SU-DHL-6 (cell line): ENCODE measurements at regions not wholly inside any gene's neighbourhood (a gene's known extent, or its start where the extent isn't known, plus 50 kb on each side); places are given as distances from the start of the nearest gene placed in this dataset.

ENCODE experiments used
- H2AFZ ChIP-seq: fragments of 200-600 bp; sonication (generic); 2 replicates; pipeline ENCODE4 v1.6.1; 2014; ENCODE audit warnings: low read depth, mild to moderate bottlenecking, moderate library complexity, mixed read lengths, antibody characterized with exemption, low read length; ENCODE audit not compliant: severe bottlenecking
- H3F3A ChIP-seq: fragments of 200-600 bp; shearing (Covaris generic); 2 replicates; pipeline ENCODE4 v1.6.0; 2016; ENCODE audit warnings: antibody characterized with exemption, mild to moderate bottlenecking; ENCODE audit not compliant: insufficient read depth
- H3K27ac ChIP-seq: fragments of 200-600 bp; sonication (generic); 2 replicates; pipeline ENCODE4 v1.5.1; 2016; ENCODE audit warnings: low read depth, mild to moderate bottlenecking, low read length, moderate library complexity, mixed read lengths
- H3K27me3 ChIP-seq: fragments of 200-600 bp; sonication (generic), shearing (Covaris generic); 2 replicates; pipeline ENCODE4 v1.6.0; 2014; ENCODE audit warnings: mild to moderate bottlenecking, low read length
- H3K36me3 ChIP-seq: fragments of 200-600 bp; sonication (generic); 2 replicates; pipeline ENCODE4 v1.6.1; 2014; ENCODE audit warnings: mild to moderate bottlenecking, low read length, mixed read lengths
- H3K4me2 ChIP-seq: fragments of 300-600, 200-600 bp; shearing (Covaris generic), sonication (generic); 2 replicates; pipeline ENCODE4 v1.6.0; 2014; ENCODE audit warnings: low read length, low read depth, mild to moderate bottlenecking; ENCODE audit not compliant: poor library complexity, severe bottlenecking
- H3K4me3 ChIP-seq: fragments of 200-600 bp; sonication (generic); 2 replicates; pipeline ENCODE4 v1.5.1; 2014; ENCODE audit warnings: antibody characterized with exemption, low read length, mild to moderate bottlenecking, mixed read lengths; ENCODE audit not compliant: insufficient read depth, poor library complexity, severe bottlenecking
- H3K79me2 ChIP-seq: fragments of 200-600 bp; sonication (generic); 2 replicates; pipeline ENCODE4 v1.6.1; 2014; ENCODE audit warnings: mild to moderate bottlenecking, low read length, moderate library complexity; ENCODE audit not compliant: insufficient read depth
- H3K9ac ChIP-seq: fragments of 200-600 bp; sonication (generic); 2 replicates; pipeline ENCODE4 v1.7.0; 2014; ENCODE audit warnings: mild to moderate bottlenecking, low read length
- H3K9me2 ChIP-seq: fragments of 200-600 bp; sonication (generic); replicated peaks from 2 replicates; pipeline ENCODE4 v1.6.1; 2014; ENCODE audit warnings: low read length; ENCODE audit not compliant: insufficient read depth
- H3K9me3 ChIP-seq: fragments of 200-600 bp; sonication (generic); 2 replicates; pipeline ENCODE4 v1.6.1; 2014; ENCODE audit warnings: low read length, mixed read lengths; ENCODE audit not compliant: insufficient read depth
- H4K20me1 ChIP-seq: fragments of 200-600 bp; sonication (generic); 2 replicates; pipeline ENCODE4 v1.6.1; 2014; ENCODE audit warnings: low read depth, mild to moderate bottlenecking, antibody characterized with exemption, low read length, moderate library complexity, mixed read lengths
- EZH2phosphoT487 ChIP-seq: fragments of 200-600 bp; sonication (generic), shearing (Covaris generic); conservative IDR thresholded peaks from 2 replicates; pipeline ENCODE4 v1.6.1; 2018; ENCODE audit warnings: mild to moderate bottlenecking, antibody characterized with exemption, low read length, moderate library complexity, mixed read lengths
- TF ChIP-seq, protein P1 (sequence below): fragments of 200-600 bp; sonication (generic); IDR thresholded peaks from one replicate; pipeline ENCODE4 v1.5.1; 2017; ENCODE audit warnings: antibody characterized with exemption, mild to moderate bottlenecking, low read length, moderate library complexity; ENCODE audit not compliant: insufficient read depth, poor library complexity, severe bottlenecking

DNA sequence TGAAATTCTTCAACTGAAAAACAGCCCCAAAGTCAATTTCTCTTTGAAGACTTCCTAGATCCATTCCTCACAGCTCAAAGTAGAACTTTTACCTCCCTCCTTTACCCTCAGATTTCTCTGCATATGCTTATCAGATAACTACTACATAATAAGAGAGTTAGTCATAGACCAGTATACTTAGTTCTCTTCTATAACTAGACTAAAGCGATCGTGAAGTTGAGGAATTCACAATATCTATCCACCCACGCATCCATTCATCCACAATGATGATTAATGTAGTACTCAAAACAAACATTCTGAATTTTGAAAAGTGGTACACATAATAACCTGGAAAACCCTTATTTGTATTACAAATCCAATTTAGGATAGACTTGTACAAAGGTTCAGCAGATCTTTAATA lies 800.9 kb upstream of the TENM4 start:
- no peak for TF ChIP-seq EZH2phosphoT487
- TF ChIP-seq, protein P1, sequence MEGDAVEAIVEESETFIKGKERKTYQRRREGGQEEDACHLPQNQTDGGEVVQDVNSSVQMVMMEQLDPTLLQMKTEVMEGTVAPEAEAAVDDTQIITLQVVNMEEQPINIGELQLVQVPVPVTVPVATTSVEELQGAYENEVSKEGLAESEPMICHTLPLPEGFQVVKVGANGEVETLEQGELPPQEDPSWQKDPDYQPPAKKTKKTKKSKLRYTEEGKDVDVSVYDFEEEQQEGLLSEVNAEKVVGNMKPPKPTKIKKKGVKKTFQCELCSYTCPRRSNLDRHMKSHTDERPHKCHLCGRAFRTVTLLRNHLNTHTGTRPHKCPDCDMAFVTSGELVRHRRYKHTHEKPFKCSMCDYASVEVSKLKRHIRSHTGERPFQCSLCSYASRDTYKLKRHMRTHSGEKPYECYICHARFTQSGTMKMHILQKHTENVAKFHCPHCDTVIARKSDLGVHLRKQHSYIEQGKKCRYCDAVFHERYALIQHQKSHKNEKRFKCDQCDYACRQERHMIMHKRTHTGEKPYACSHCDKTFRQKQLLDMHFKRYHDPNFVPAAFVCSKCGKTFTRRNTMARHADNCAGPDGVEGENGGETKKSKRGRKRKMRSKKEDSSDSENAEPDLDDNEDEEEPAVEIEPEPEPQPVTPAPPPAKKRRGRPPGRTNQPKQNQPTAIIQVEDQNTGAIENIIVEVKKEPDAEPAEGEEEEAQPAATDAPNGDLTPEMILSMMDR, result no peak
- Histone ChIP-seq H3K9me2 (no peaks in the 10 kb centered on the region), H3K9ac (no peak overlapping the region), H3K27me3 (no peaks in the 10 kb centered on the region), H3K27ac (no peak overlapping the region), H3K4me3 (no peak overlapping the region), H3K9me3 (no peaks in the 10 kb centered on the region), H4K20me1 (no peaks in the 10 kb centered on the region), H2AFZ (no peak overlapping the region), H3F3A (no peaks in the 10 kb centered on the region), H3K79me2 (no peaks in the 10 kb centered on the region), H3K36me3 (no peaks in the 10 kb centered on the region), H3K4me2 (no peak overlapping the region)

DNA sequence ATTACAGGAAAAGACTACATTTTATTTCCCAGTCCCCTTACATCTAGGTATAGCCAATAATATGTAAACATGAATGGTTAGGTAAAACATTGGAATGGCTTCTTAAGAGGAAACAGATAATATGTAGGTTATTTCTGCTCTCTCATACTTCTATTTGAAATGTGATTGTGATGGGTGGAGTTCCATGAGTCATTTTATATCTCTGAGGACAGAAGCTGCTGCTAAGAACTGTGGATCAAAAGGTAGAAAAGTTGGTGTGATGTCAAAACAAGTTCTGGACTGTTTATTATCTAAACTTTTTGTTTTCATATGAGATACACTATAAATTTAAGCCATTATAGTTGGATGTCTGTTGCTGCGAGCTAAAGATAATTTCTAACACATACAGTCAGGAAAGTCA lies 799.4 kb upstream of the TENM4 start:
- TF ChIP-seq EZH2phosphoT487, result no peak
- TF ChIP-seq, protein P1, result no peak
- H3F3A ChIP-seq, result no peaks in the 10 kb centered on the region
- no peaks in the 10 kb centered on the region for H4K20me1 ChIP-seq
- no peak overlapping the region for H3K4me2 ChIP-seq
- no peak overlapping the region for H3K4me3 ChIP-seq
- H3K79me2 ChIP-seq, result no peaks in the 10 kb centered on the region
- no peaks in the 10 kb centered on the region for H3K9me3 ChIP-seq
- H3K27ac ChIP-seq, result no peak overlapping the region
- no peak overlapping the region for H3K9ac ChIP-seq
- H3K36me3 ChIP-seq, result no peaks in the 10 kb centered on the region
- H3K9me2 ChIP-seq, result no peaks in the 10 kb centered on the region
- H2AFZ ChIP-seq, result no peak overlapping the region
- no peaks in the 10 kb centered on the region for H3K27me3 ChIP-seq

DNA sequence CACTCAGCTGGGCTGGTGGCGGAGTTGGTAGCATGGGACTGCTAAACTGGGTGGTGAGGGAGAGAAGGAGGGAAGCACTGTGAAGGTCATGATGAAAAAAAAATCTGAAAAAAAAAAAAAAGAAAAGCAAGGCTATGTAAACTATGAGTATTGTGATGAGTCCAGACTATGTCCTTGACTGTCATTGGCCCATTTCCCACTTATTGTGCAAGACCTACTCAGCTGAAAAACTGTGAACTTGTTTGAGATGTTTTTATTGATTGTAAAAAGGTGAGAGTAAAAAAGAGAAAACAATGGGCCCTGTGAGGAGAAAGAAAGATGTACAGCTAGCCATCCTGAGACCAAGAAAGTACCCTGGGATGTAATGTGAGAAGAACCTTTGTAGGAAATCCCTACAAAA lies 798.4 kb upstream of the TENM4 start:
- Histone ChIP-seq H3K9ac (no peak overlapping the region), H4K20me1 (no peaks in the 10 kb centered on the region), H3K9me2 (no peaks in the 10 kb centered on the region), H3K27me3 (no peaks in the 10 kb centered on the region), H3K4me3 (no peak overlapping the region), H3K9me3 (no peaks in the 10 kb centered on the region), H3K4me2 (no peak overlapping the region), H3K27ac (no peak overlapping the region), H3K36me3 (no peaks in the 10 kb centered on the region), H3K79me2 (no peaks in the 10 kb centered on the region), H3F3A (no peaks in the 10 kb centered on the region), H2AFZ (no peak overlapping the region)
- no peak for TF ChIP-seq EZH2phosphoT487
- TF ChIP-seq, protein P1, result no peak

DNA sequence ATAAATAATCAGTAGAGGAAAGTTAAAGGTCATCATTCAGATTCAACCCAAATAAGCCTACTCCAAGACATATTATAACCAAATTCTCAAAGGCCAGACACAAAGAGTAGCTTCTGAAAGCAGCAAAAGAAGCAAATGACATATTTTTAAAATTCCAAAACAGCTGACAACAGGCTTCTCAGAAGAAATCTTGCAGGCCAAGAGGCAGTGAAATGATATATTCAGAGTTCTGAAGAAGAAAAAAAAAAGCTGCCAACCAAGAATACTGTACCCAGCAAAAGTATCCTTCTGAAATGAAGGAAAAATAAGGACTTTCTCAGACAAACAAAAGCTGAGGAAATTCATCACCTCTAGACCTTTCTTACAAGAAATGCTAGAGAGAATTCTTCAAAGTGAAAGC lies 787.1 kb upstream of the TENM4 start:
- no peak overlapping the region for H3K4me3 ChIP-seq
- H3K9me3 ChIP-seq, result no peaks in the 10 kb centered on the region; the same call in 1 of the 2 replicates
- H3K27ac ChIP-seq, result no peak overlapping the region
- H3K36me3 ChIP-seq, result no peaks in the 10 kb centered on the region
- no peaks in the 10 kb centered on the region for H4K20me1 ChIP-seq
- H3K79me2 ChIP-seq, result no peaks in the 10 kb centered on the region
- no peaks in the 10 kb centered on the region; the same call in 1 of the 2 replicates for H3F3A ChIP-seq
- no peaks in the 10 kb centered on the region for H3K27me3 ChIP-seq
- TF ChIP-seq, protein P1, result no peak
- TF ChIP-seq EZH2phosphoT487, result no peak
- H3K4me2 ChIP-seq, result no peak overlapping the region
- no peaks in the 10 kb centered on the region for H3K9me2 ChIP-seq
- no peak overlapping the region for H3K9ac ChIP-seq
- H2AFZ ChIP-seq, result no peak overlapping the region
